Heart left ventricle (tissue), 16 donors: ENCODE measurements at regions not wholly inside any gene's neighbourhood (a gene's known extent, or its start where the extent isn't known, plus 50 kb on each side); places are given as distances from the start of the nearest gene placed in this dataset.

Experiments used
- ATAC-seq, 4 donors: fragments of 200-7000 bp; cut with Tn5 transposase; one replicate each; pipeline ENCODE4 v1.9.1; 2020 to 2022; ENCODE audit warnings: moderate library complexity in 4 of 4, mild to moderate bottlenecking in 3 of 4, moderate number of reproducible peaks in 1 of 4
- DNase-seq, 5 donors: peaks; one replicate each; pipeline ENCODE4 v3.0.0-alpha.2; 2020
- H3K27ac ChIP-seq, 12 donors: fragments of 200-600 bp; sonication (generic) in 4 of 12; one replicate each; pipeline versions ENCODE4 v1.5.0 to v1.8.0; 2016 to 2022; ENCODE audit warnings: mild to moderate bottlenecking in 2 of 12
- H3K27me3 ChIP-seq, 9 donors: fragments of 200-600 bp; sonication (generic) in 2 of 9; one replicate each; pipeline versions ENCODE4 v1.5.1 to v1.8.0; 2016 to 2022; ENCODE audit warnings: mild to moderate bottlenecking in 3 of 9
- H3K36me3 ChIP-seq, 9 donors: fragments of 200-600 bp; sonication (generic) in 2 of 9; one replicate each; pipeline versions ENCODE4 v1.5.0 to v1.8.0; 2018 to 2022; ENCODE audit warnings: mild to moderate bottlenecking in 2 of 9
- H3K4me1 ChIP-seq, 12 donors: fragments of 200-600 bp; sonication (generic) in 4 of 12; one replicate each; pipeline versions ENCODE4 v1.5.0 to v1.8.0; 2016 to 2022; ENCODE audit warnings: mild to moderate bottlenecking in 3 of 12
- H3K4me3 ChIP-seq, 12 donors: fragments of 200-600 bp; sonication (generic) in 4 of 12; one replicate each; pipeline versions ENCODE4 v1.5.0 to v1.8.0; 2017 to 2022; ENCODE audit warnings: mild to moderate bottlenecking in 9 of 12, moderate library complexity in 4 of 12
- H3K9me3 ChIP-seq, 12 donors: fragments of 200-600 bp; sonication (generic) in 4 of 12; one replicate each; pipeline versions ENCODE4 v1.5.0 to v1.8.0; 2016 to 2022; ENCODE audit warnings: mild to moderate bottlenecking in 1 of 12
- POLR2A ChIP-seq, 2 donors: fragments of 450-650 bp; IDR thresholded peaks; one replicate each; pipeline ENCODE4 v1.6.1; 2017; ENCODE audit warnings: antibody characterized with exemption in 2 of 2, mild to moderate bottlenecking in 2 of 2, moderate library complexity in 2 of 2
- WGBS, 4 donors: extraction: QIAGEN DNeasy Blood & Tissue Kit in 2 of 4; methylation state at CpG; one replicate each; pipeline versions ENCODE4 v1.1.5 to v1.1.7; 2013 to 2018; 5-methylcytosine and 5-hydroxymethylcytosine counted together
- intact Hi-C, 10 donors: fragments of 100-400 bp; cut with DNase I; formaldehyde crosslinking; loops; one replicate each; pipeline versions ENCODE4 v1.11.1 to v1.14.2; 2022
- TF ChIP-seq, protein P1 (sequence below), 12 donors: fragments of 200-600 bp; sonication (generic) in 4 of 12; IDR thresholded peaks; one replicate each; pipeline versions ENCODE4 v1.5.0 to v1.8.0; 2018 to 2022; ENCODE audit warnings: antibody characterized with exemption in 12 of 12, mild to moderate bottlenecking in 5 of 12
- donor health status: ischemic (EF 13 %, LVEDD 7.1; RV severe dilation, severe dysfunction).
- donor health status: healthy with polysubstance abuse.
- donor health status: DM: no; HTN: yes; CAD: no.
- donor health status: DM: no; HTN: no; CAD: no.
- donor health status: ischemic (EF 25% LVEDD 6.9; RV normal size, moderate dysfunction).
- donor health status: ischemic (EF 25% LVEDD 5.7; RV mildly dilated, moderate dysfunction).
- donor health status: healthy.
- donor health status: DM: yes; HTN: yes; CAD: no.
- donor health status: ischemic (EF 35%, LVEDD 5.7; RV mildly dilated, moderate dysfunction).
- donor health status: nonischemic (EF 11% LVEDD 7.7; RV severe dilation, severe dysfunction).
- donor health status: DM: yes; HTN: yes; CAD: no.
- donor health status: PGD.
- donor health status: ischemic (EF 29% LVEDD 5.4; RV normal size, mild dysfunction).
- donor health status: nonischemic (EF 23%, LVEDD 6.1; RV moderate dilation, normal function).

DNA sequence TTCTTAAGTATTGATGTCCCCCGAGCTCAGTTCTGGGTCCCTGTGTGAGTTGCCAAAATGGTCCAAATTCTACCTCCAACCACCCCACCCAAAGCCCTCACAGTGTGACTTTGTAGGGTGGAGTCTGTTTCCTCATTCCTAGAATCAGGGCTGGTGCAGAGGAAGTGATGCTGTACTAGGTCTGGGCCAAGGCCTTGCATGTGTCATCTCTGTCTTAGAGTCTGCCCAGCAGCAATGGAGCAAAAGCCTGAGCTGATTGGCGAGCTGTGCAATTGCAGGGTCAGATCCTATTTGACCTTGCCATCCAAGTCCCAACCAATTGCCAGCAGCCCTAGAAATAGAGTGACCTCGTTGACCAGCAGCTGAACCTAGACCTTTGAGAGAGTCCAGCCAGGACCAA lies 97.0 kb upstream of the ANKRD10 start:
- Histone ChIP-seq H3K27ac (no peak overlapping the region), H3K9me3 (no peaks in the 10 kb centered on the region), H3K4me3 (no peak overlapping the region), H3K36me3 (no peaks in the 10 kb centered on the region), H3K27me3 (no peaks in the 10 kb centered on the region), H3K4me1 (peaks cover 0 to 21% (median 7%) of the 10 kb centered on the region in 12 donors)
- TF ChIP-seq POLR2A (IDR thresholded peaks at IDR 0.05), result no peak
- TF ChIP-seq, protein P1, sequence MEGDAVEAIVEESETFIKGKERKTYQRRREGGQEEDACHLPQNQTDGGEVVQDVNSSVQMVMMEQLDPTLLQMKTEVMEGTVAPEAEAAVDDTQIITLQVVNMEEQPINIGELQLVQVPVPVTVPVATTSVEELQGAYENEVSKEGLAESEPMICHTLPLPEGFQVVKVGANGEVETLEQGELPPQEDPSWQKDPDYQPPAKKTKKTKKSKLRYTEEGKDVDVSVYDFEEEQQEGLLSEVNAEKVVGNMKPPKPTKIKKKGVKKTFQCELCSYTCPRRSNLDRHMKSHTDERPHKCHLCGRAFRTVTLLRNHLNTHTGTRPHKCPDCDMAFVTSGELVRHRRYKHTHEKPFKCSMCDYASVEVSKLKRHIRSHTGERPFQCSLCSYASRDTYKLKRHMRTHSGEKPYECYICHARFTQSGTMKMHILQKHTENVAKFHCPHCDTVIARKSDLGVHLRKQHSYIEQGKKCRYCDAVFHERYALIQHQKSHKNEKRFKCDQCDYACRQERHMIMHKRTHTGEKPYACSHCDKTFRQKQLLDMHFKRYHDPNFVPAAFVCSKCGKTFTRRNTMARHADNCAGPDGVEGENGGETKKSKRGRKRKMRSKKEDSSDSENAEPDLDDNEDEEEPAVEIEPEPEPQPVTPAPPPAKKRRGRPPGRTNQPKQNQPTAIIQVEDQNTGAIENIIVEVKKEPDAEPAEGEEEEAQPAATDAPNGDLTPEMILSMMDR (IDR thresholded peaks at IDR 0.05), result no peak
- 76 to 84% (median 81%) methylated on average over 3 of the region's 3 CpGs for WGBS, 4 donors
- intact Hi-C loops, result loop anchor here in 1 of 10 donors (5.0 kb wide), 1 partner anchor 95 kb away; the partner anchor contains the start of gene ANKRD10
- DNase-seq (peak in 1 of 5 donors; percentile 49), ATAC-seq (peak in 3 of 4 donors; percentile 56 to 70 (median 65))

DNA sequence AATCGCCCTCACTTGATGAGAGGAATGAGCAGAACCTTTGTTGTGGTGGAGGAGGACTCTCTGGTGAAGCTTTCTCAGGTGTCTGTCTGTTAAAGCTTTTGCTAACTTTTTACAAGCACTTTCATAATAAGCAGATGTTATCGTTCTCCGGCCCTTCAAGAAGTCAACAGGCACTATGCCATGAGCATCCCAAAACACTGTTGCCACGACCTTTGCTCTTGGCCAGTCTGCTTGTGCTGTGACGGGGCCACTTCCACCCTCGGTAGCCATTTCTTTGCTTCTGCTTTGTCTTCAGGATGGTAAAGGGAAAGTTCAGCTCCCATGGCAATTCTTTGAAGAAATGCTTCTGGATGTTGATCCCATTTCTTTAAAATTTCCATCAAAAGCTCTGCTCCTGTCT lies 93.5 kb upstream of the ANKRD10 start:
- Histone ChIP-seq H3K4me3 (no peak overlapping the region), H3K27me3 (no peaks in the 10 kb centered on the region), H3K27ac (peak overlapping the region in 4 of 12 donors; percentile 88 to 91 (median 89)), H3K4me1 (peaks cover 3 to 44% (median 23%) of the 10 kb centered on the region in 12 donors), H3K9me3 (no peaks in the 10 kb centered on the region), H3K36me3 (no peaks in the 10 kb centered on the region)
- no peak for ATAC-seq
- DNase-seq, result no peak
- WGBS, 4 donors, result 89 to 93% (median 90%) methylated on average over 6 of the region's 6 CpGs
- TF ChIP-seq POLR2A (IDR thresholded peaks at IDR 0.05), result no peak
- TF ChIP-seq, protein P1 (IDR thresholded peaks at IDR 0.05), result no peak
- intact Hi-C loops, result loop anchor here in 3 of 10 donors (5.0 to 10.0 kb wide), 4 partner anchors 39 to 91 kb away; partner anchors contain the start of gene ANKRD10 (in 1 of the 3)

DNA sequence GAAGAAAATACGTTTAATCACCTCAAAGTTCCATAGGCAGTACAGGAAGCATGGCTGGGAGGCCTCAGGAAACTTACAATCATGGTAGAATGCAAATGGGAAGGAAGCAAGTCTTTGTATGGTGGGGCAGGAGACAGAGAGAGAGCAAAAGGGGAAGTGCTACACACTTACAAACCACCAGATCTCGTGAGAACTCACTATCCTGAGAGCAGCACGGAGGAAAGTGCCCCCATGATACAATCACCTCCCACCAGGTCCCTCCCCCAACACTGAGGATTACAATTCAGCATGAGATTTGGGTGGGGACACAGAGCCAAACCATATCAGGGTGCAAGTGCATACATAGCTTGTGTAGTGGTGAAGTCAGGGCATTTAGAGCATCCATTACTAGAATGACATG lies 92.3 kb upstream of the ANKRD10 start:
- intact Hi-C loops, result loop anchor here in 4 of 10 donors (2.0 to 10.0 kb wide), 6 partner anchors 40 to 294 kb away; partner anchors contain the start of genes ANKRD10 (in 2 of the 4) and ING1 (in 1 of the 4)
- H3K9me3 ChIP-seq, result no peaks in the 10 kb centered on the region
- TF ChIP-seq, protein P1 (IDR thresholded peaks at IDR 0.05), result no peak
- TF ChIP-seq POLR2A (IDR thresholded peaks at IDR 0.05), result no peak
- 52 to 75% (median 57%) methylated on average over 3 of the region's 3 CpGs for WGBS, 4 donors
- H3K4me3 ChIP-seq, result peak overlapping the region in 1 of 12 donors; percentile 15
- no peak for DNase-seq
- H3K27me3 ChIP-seq, result no peaks in the 10 kb centered on the region
- ATAC-seq, result no peak
- no peaks in the 10 kb centered on the region for H3K36me3 ChIP-seq
- H3K27ac ChIP-seq, result peak overlapping the region; percentile 70 to 93 (median 88)
- H3K4me1 ChIP-seq, result peaks cover 3 to 44% (median 23%) of the 10 kb centered on the region in 12 donors

DNA sequence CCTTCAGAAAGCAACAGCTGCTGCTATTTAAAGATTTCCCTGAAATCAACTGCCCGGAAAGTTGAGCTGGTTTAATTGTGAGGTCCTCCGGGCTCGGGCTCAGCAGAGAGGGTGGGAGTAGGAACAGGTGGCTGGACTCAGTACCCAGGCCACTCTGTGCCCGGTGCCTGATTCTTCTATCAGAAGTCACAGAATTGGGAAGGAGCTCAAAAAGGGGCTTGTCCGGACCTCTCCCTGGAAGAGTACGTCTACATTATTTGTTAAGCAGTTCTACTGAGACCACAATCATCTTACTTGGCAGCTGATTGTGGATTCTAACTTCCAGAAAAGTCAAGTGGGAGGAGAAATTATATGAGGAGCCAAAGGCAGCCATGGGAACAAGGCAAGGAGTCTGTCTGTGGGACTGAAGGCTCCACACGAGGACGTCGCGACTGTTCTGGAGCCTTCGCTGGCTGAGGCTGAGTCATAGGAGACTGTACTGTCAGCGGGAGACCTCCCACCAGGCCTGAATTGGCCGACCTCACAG lies 91.7 kb upstream of the ANKRD10 start:
- Histone ChIP-seq H3K4me1 (peaks cover 3 to 37% (median 23%) of the 10 kb centered on the region in 12 donors), H3K9me3 (no peaks in the 10 kb centered on the region), H3K36me3 (no peaks in the 10 kb centered on the region), H3K27ac (peak overlapping the region; percentile 70 to 93 (median 88)), H3K27me3 (no peaks in the 10 kb centered on the region), H3K4me3 (peak overlapping the region in 4 of 12 donors; percentile 1 to 15 (median 5))
- intact Hi-C loops, result loop anchor here in 4 of 10 donors (2.0 to 10.0 kb wide), 6 partner anchors 41 to 294 kb away; partner anchors contain the start of genes ANKRD10 (in 2 of the 4) and ING1 (in 1 of the 4)
- DNase-seq (peak; percentile 84 to 92 (median 88)), ATAC-seq (peak; percentile 93 to 97 (median 96))
- TF ChIP-seq, protein P1 (IDR thresholded peaks at IDR 0.05), result no peak
- no peak for TF ChIP-seq POLR2A (IDR thresholded peaks at IDR 0.05)
- WGBS, 4 donors, result 30 to 45% (median 41%) methylated on average over 13 of the region's 13 CpGs
